HG03354 (cell line): ENCODE measurements at regions not wholly inside any gene's neighbourhood (a gene's known extent, or its start where the extent isn't known, plus 50 kb on each side); places are given as distances from the start of the nearest gene placed in this dataset.
"Not testable (repeated sequence)": the region's sequence is repeated elsewhere in the genome, so short reads cannot be mapped to it uniquely, and the experiment has no call there.

Source experiments
- ATAC-seq: cut with Tn5 transposase; IDR thresholded peaks from one replicate; pipeline ENCODE4 v1.9.1; 2021; ENCODE audit warnings: mild to moderate bottlenecking; ENCODE audit not compliant: unreplicated experiment, poor library complexity, severe bottlenecking

GRCh38 chr14:106579084-106579483 lies 1052.7 kb downstream of the TMEM121 start:
- no peak for ATAC-seq

GRCh38 chr14:106585692-106586091 lies 1059.3 kb downstream of the TMEM121 start:
- no peak for ATAC-seq

- peak; percentile 50 for ATAC-seq
These were observed 1059.8 kb downstream of the TMEM121 start for GRCh38 chr14:106586098-106586704.

- not testable (repeated sequence) for ATAC-seq
These were observed 1065.2 kb downstream of the TMEM121 start for GRCh38 chr14:106591539-106591938.

- not testable (repeated sequence) for ATAC-seq
These were observed 1065.9 kb downstream of the TMEM121 start for GRCh38 chr14:106592115-106592852.

- ATAC-seq: no peak
These were observed 1072.8 kb downstream of the TMEM121 start for GRCh38 chr14:106599209-106599608.

GRCh38 chr14:106605548-106606448 lies 1079.4 kb downstream of the TMEM121 start:
- ATAC-seq: peak; percentile 81

GRCh38 chr14:106606936-106607335 lies 1080.6 kb downstream of the TMEM121 start:
- no peak for ATAC-seq

- ATAC-seq: no peak
These were observed 1084.3 kb downstream of the TMEM121 start for GRCh38 chr14:106610691-106611090.

GRCh38 chr14:106613256-106613655 lies 1086.9 kb downstream of the TMEM121 start:
- ATAC-seq: no peak

- not testable (repeated sequence) for ATAC-seq
These were observed 1092.1 kb downstream of the TMEM121 start for GRCh38 chr14:106618471-106618951.

- no peak for ATAC-seq
These were observed 1093.2 kb downstream of the TMEM121 start for GRCh38 chr14:106619606-106620005.

- ATAC-seq: no peak
These were observed 1094.0 kb downstream of the TMEM121 start for GRCh38 chr14:106620368-106620767.

- no peak for ATAC-seq
These were observed 1095.9 kb downstream of the TMEM121 start for GRCh38 chr14:106622200-106622745.

- no peak for ATAC-seq
These were observed 1098.8 kb downstream of the TMEM121 start for GRCh38 chr14:106625186-106625585.

GRCh38 chr14:106626469-106626868 lies 1100.1 kb downstream of the TMEM121 start:
- not testable (repeated sequence) for ATAC-seq

GRCh38 chr14:106626942-106627588 lies 1100.7 kb downstream of the TMEM121 start:
- peak; percentile 65 for ATAC-seq

GRCh38 chr14:106631879-106632278 lies 1105.5 kb downstream of the TMEM121 start:
- no peak for ATAC-seq

GRCh38 chr14:106633721-106634120 lies 1107.3 kb downstream of the TMEM121 start:
- no peak for ATAC-seq
